ENCODE measurements at regions not wholly inside any gene's neighbourhood (a gene's known extent, or its start where the extent isn't known, plus 50 kb on each side); places are given as distances from the start of the nearest gene placed in this dataset.

DNA sequence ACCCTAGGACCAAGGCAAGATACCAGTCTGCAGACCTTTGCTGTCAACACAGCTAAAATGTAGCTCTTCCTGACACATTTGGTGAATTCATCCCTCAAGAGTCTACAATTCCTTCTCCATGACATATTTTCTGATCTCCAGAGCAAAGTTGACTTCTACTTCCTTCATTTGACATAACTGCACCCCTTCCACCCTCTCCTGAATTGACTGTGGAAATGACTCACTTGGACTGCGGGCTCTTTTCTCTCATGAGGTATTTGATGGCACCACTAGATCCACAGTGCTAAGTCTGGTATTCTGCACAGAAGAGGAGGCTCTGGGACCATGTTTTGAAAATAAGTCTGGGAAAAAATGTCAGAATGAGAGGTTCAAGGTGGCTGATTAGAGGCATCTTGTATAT is 338.4 kb upstream of the TRPC7 start:
- no peaks in the 10 kb centered on the region for H3K9me3 ChIP-seq
- H3K4me3 ChIP-seq, result no peak overlapping the region
- CTCF ChIA-PET, result interaction anchor here (1.4 kb wide), 1 partner anchor 67 kb away, joined by 4 read pairs; no protein-coding TSS in a partner anchor
- no peak for ATAC-seq
- WGBS (ENCODE audit: missing lambda C conversion rate), result 13% methylated on average over 1 of the region's 1 CpG
- H3K4me2 ChIP-seq, result no peak overlapping the region
- H3K4me1 ChIP-seq, result no peaks in the 10 kb centered on the region
- POLR2A ChIA-PET, result no interaction called here
- no peak overlapping the region for H3K27ac ChIP-seq
- TF ChIP-seq FOXS1 (CRISPR knock-in tag; IDR thresholded peaks at IDR 0.05), result no peak
- TF ChIP-seq PHF8 (IDR thresholded peaks at IDR 0.05; ENCODE audit: borderline replicate concordance, low read depth), result no peak
- TF ChIP-seq, protein P1, sequence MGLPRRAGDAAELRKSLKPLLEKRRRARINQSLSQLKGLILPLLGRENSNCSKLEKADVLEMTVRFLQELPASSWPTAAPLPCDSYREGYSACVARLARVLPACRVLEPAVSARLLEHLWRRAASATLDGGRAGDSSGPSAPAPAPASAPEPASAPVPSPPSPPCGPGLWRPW (IDR thresholded peaks at IDR 0.05), result no peak
- TF ChIP-seq MAFK (IDR thresholded peaks at IDR 0.05; ENCODE audit: partially characterized antibody), result no peak
- no peak for TF ChIP-seq ZFP36 (IDR thresholded peaks at IDR 0.05; ENCODE audit: borderline replicate concordance, partially characterized antibody)
- no peak for TF ChIP-seq RFX5 (IDR thresholded peaks at IDR 0.05)
- TF ChIP-seq POLR2A (IDR thresholded peaks at IDR 0.05; ENCODE audit: low read length), result no peak
- no peak for TF ChIP-seq MAZ (IDR thresholded peaks at IDR 0.05; ENCODE audit: borderline replicate concordance, low read depth, low read length)
- no peak for TF ChIP-seq RNF2 (IDR thresholded peaks at IDR 0.05; ENCODE audit: borderline replicate concordance, low read depth)
- TF ChIP-seq RAD21 (conservative IDR thresholded peaks at IDR 0.05 in 1 of 2, IDR thresholded peaks at IDR 0.05 in 1 of 2), result no peak
- no peak for TF ChIP-seq ZC3H11A (IDR thresholded peaks at IDR 0.05)
- TF ChIP-seq, protein P2, sequence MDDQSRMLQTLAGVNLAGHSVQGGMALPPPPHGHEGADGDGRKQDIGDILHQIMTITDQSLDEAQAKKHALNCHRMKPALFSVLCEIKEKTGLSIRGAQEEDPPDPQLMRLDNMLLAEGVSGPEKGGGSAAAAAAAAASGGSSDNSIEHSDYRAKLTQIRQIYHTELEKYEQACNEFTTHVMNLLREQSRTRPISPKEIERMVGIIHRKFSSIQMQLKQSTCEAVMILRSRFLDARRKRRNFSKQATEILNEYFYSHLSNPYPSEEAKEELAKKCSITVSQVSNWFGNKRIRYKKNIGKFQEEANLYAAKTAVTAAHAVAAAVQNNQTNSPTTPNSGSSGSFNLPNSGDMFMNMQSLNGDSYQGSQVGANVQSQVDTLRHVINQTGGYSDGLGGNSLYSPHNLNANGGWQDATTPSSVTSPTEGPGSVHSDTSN (IDR thresholded peaks at IDR 0.05), result no peak
- no peak for TF ChIP-seq NR3C1 (IDR thresholded peaks at IDR 0.05)
- TF ChIP-seq, protein P3, sequence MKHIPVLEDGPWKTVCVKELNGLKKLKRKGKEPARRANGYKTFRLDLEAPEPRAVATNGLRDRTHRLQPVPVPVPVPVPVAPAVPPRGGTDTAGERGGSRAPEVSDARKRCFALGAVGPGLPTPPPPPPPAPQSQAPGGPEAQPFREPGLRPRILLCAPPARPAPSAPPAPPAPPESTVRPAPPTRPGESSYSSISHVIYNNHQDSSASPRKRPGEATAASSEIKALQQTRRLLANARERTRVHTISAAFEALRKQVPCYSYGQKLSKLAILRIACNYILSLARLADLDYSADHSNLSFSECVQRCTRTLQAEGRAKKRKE (CRISPR knock-in tag; IDR thresholded peaks at IDR 0.05; ENCODE audit: low read depth), result no peak
- no peak for TF ChIP-seq FOSL2 (IDR thresholded peaks at IDR 0.05)
- no peak for TF ChIP-seq FOSL2 (CRISPR knock-in tag; IDR thresholded peaks at IDR 0.05)
- DNase-seq (ENCODE audit: low read depth in 1 of 2, low spot score in 1 of 2), result no peak
- no peak for FAIRE-seq

DNA sequence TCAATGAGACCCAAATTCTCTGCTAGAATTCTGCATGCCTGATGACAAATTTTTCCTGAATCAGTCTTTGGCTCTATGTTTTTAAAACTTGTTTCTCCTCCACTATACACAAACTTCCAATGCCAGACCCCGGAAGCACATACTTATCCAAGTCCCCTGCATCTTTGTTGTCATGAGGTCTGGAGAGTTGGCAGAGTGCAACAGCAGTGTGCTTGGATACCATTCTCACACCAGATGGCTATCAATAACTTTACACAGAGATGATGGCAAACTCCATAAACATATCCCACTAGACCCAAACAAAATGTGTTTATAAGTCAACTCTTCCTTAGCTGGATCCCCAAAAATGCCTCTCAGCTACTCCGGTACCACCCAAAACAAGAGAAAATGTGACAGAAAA is 337.7 kb upstream of the TRPC7 start:
- ChIA-PET CTCF (interaction anchor here (1.4 kb wide), 1 partner anchor 67 kb away, joined by 4 read pairs; no protein-coding TSS in a partner anchor), POLR2A (no interaction called here)
- TF ChIP-seq KDM1A (IDR thresholded peaks at IDR 0.05; ENCODE audit: low read depth) (no peak), CHD2 (IDR thresholded peaks at IDR 0.05; ENCODE audit: low read length, partially characterized antibody) (no peak), CBX2 (IDR thresholded peaks at IDR 0.05; ENCODE audit: borderline replicate concordance, low read depth) (no peak)
- H3K4me2 ChIP-seq, result no peak overlapping the region
- H3K9me3 ChIP-seq, result no peaks in the 10 kb centered on the region
- no peaks in the 10 kb centered on the region for H3K4me1 ChIP-seq
- no peak for ATAC-seq
- 63% methylated on average over 2 of the region's 2 CpGs for WGBS (ENCODE audit: missing lambda C conversion rate)
- DNase-seq (ENCODE audit: low read depth in 1 of 2, low spot score in 1 of 2), result no peak
- no peak for FAIRE-seq
- no peak overlapping the region for H3K4me3 ChIP-seq
- H3K27ac ChIP-seq, result no peak overlapping the region

DNA sequence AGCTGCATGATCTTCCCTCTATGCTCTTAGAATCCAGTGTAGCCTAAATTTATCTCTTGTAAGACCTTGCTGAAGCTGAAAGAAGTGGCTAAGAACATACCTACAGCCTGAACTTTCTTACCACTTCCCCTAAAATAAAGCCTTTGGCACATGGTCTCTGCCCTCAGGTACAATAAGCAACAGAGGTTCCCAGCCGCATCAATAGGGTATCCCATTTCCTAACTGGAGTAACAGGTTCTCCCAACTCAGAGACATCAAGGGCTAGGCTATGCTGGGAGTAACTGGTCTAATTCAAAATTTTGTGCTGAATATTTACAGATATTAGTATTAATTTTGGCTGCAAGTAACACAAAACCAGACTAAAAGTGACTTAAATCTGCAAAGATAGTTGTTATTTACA is 335.8 kb upstream of the TRPC7 start:
- no peak for DNase-seq (ENCODE audit: low read depth in 1 of 2, low spot score in 1 of 2)
- no peak overlapping the region for H3K4me3 ChIP-seq
- no peak overlapping the region for H3K27ac ChIP-seq
- no peaks in the 10 kb centered on the region for H3K9me3 ChIP-seq
- H3K4me2 ChIP-seq, result no peak overlapping the region
- 78% methylated on average over 1 of the region's 1 CpG for WGBS (ENCODE audit: missing lambda C conversion rate)
- TF ChIP-seq, protein P3 (CRISPR knock-in tag; IDR thresholded peaks at IDR 0.05; ENCODE audit: low read depth), result no peak
- TF ChIP-seq, protein P4, sequence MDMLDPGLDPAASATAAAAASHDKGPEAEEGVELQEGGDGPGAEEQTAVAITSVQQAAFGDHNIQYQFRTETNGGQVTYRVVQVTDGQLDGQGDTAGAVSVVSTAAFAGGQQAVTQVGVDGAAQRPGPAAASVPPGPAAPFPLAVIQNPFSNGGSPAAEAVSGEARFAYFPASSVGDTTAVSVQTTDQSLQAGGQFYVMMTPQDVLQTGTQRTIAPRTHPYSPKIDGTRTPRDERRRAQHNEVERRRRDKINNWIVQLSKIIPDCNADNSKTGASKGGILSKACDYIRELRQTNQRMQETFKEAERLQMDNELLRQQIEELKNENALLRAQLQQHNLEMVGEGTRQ (IDR thresholded peaks at IDR 0.05), result no peak
- TF ChIP-seq MYC (IDR thresholded peaks at IDR 0.05; ENCODE audit: borderline replicate concordance, low read length) (no peak), NR3C1 (IDR thresholded peaks at IDR 0.05) (no peak), TFCP2L1 (CRISPR knock-in tag; IDR thresholded peaks at IDR 0.05) (no peak), HOXB13 (CRISPR knock-in tag; IDR thresholded peaks at IDR 0.05; ENCODE audit: low read depth) (no peak)
- CTCF ChIA-PET, result interaction anchor here (2.1 kb wide), 1 partner anchor 16 kb away, joined by 9 read pairs; no protein-coding TSS in a partner anchor
- no peak for ATAC-seq
- no peaks in the 10 kb centered on the region for H3K4me1 ChIP-seq
- POLR2A ChIA-PET, result no interaction called here
- no peak for FAIRE-seq

All from A549 (cell line).